AG04449 (cell line): ENCODE measurements at regions not wholly inside any gene's neighbourhood (a gene's known extent, or its start where the extent isn't known, plus 50 kb on each side); places are given as distances from the start of the nearest gene placed in this dataset.

Experiments used
- CTCF ChIA-PET: fragments of 350-600 bp; formaldehyde crosslinking; extraction: SDS; loops from one replicate; lab custom pipeline; 2021; ENCODE audit warnings: antibody characterized with exemption; lab: Yijun Ruan, JAX
- POLR2A ChIA-PET: fragments of 400-600, 350-600 bp; formaldehyde crosslinking; extraction: SDS; loops from one replicate; lab custom pipeline; 2020; ENCODE audit warnings: antibody characterized with exemption, inconsistent platforms; lab: Yijun Ruan, JAX
- DNase-seq: peaks from one replicate; pipeline ENCODE4 v3.0.0-alpha.2; 2010; ENCODE audit warnings: low read depth, low spot score
- H3K4me3 ChIP-seq: 2 replicates; pipeline ENCODE4 v1.5.1; 2011; ENCODE audit warnings: low read depth, mild to moderate bottlenecking, control low read depth, low read length
- CTCF ChIP-seq: IDR thresholded peaks from one replicate; pipeline ENCODE4 v1.5.1; 2011; ENCODE audit warnings: mild to moderate bottlenecking, moderate library complexity, low read length, control low read depth, inconsistent platforms; ENCODE audit not compliant: insufficient read depth; ENCODE audit errors: missing control alignments

- ChIA-PET POLR2A (no interaction called here), CTCF (no interaction called here)
- no peak for TF ChIP-seq CTCF
- no peak overlapping the region for H3K4me3 ChIP-seq
- DNase-seq: no peak
These were observed 782.3 kb downstream of the BRINP1 start for GRCh38 chr9:118586978-118587377.

GRCh38 chr9:118594428-118594827, 774.8 kb downstream of the BRINP1 start:
- DNase-seq: no peak
- ChIA-PET POLR2A (no interaction called here), CTCF (no interaction called here)
- no peak overlapping the region for H3K4me3 ChIP-seq
- TF ChIP-seq CTCF: no peak

GRCh38 chr9:118595719-118596305, 773.4 kb downstream of the BRINP1 start:
- H3K4me3 ChIP-seq: no peak overlapping the region
- ChIA-PET CTCF (no interaction called here), POLR2A (no interaction called here)
- TF ChIP-seq CTCF: peak; percentile 11
- no peak for DNase-seq

GRCh38 chr9:118596374-118597015, 772.7 kb downstream of the BRINP1 start:
- POLR2A ChIA-PET: no interaction called here
- TF ChIP-seq CTCF: no peak
- CTCF ChIA-PET: no interaction called here
- no peak for DNase-seq
- H3K4me3 ChIP-seq: no peak overlapping the region

GRCh38 chr9:118606668-118607067, 762.6 kb downstream of the BRINP1 start:
- POLR2A ChIA-PET: no interaction called here
- DNase-seq: no peak
- no peak for TF ChIP-seq CTCF
- no peak overlapping the region for H3K4me3 ChIP-seq
- CTCF ChIA-PET: no interaction called here

GRCh38 chr9:118609355-118610044, 759.7 kb downstream of the BRINP1 start:
- DNase-seq: no peak
- TF ChIP-seq CTCF: no peak
- H3K4me3 ChIP-seq: no peak overlapping the region
- ChIA-PET CTCF (no interaction called here), POLR2A (no interaction called here)
